G401.6 (cell line): ENCODE measurements at regions not wholly inside any gene's neighbourhood (a gene's known extent, or its start where the extent isn't known, plus 50 kb on each side); places are given as distances from the start of the nearest gene placed in this dataset.
"Not testable (repeated sequence)": the region's sequence is repeated elsewhere in the genome, so short reads cannot be mapped to it uniquely, and the experiment has no call there.

Experiments
- FAIRE-seq: peaks from 2 replicates; lab custom pipeline; 2012; peaks lifted over from hg19 to GRCh38; lab: Jason Lieb, UNC

DNA sequence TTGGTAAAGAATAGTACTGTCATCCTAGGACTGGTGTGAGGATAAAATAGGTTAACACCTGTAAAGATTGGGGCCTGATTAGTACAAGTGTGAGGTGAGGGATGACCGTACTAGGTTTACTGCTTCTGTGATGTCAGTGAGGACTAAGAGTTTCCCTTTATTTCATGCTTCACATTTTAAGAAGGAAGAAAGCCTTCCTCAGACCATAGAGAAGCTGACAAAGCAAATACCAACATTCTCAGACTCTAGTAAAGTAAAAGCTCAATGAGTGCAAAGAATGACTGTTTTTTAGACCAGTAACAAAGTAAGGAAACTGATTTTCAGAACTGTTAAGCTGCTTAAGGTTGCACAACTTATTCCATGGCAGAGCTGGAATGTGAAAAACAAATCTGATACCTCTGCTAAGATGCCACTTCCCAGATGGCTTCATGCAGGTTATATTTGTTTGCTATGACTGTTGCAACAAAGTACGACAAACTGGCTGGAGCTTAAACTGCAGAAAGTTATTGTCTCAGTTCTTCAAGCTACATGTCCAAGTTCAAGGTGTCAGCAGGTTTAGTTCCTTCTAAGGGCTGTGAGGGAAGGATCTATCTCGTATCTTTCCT, 354.9 kb downstream of the RSL24D1 start:
- FAIRE-seq: no peak

DNA sequence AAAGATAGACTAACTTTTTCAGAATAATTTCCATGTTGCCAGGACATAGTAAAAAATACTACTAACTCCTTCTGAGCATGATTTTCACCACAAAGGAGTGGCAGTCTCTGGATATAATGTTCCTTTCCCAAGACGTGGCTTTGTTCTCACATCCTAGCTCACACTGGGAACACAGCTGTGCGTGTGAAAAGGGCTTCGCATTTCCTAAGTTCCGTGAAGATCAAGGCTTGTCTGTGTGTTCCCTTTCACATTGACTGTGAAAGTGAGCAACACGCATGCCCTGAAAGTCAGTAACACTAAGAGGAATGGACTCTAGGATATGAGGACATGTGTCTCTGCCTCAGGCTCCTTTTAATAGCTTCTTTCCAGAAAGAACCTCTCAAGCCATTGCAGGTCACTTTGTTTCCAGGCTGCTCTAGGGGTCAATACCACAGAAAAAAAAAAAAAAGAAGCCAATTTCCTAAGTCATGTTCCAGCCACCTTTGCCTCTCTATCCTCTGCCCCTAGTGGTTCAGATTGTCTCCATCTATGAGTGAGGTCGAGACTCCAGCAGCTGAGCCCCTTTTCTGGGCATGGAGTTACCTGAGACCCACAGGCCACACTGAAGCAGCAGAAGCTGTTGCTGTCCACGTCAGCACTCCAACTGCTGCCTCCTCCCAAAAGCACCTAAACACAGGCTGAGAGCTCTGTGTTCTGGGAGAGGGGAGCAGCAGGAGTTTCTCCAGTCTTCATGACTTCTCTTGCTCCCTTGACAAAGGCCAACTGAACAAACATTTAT, 355.9 kb downstream of the RSL24D1 start:
- no peak for FAIRE-seq

DNA sequence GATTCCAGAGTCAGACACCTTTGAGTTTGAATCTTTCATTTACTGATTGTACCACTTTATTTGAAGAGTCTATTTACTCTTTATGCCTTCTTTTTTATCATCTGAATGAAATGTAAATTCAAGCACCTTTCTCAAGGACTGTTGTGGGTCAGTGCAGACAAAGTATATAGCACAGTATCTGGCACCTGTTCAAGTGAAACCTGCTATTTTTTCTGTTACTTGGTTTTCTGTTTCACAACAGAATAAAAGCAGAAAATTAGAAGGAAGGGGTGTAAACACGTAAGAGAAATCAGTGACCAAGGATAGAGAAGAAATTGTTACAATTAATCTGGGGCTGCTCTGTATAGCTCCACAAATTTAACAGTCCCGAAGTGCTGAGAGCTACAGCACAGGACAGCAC, 357.4 kb downstream of the RSL24D1 start:
- no peak for FAIRE-seq

DNA sequence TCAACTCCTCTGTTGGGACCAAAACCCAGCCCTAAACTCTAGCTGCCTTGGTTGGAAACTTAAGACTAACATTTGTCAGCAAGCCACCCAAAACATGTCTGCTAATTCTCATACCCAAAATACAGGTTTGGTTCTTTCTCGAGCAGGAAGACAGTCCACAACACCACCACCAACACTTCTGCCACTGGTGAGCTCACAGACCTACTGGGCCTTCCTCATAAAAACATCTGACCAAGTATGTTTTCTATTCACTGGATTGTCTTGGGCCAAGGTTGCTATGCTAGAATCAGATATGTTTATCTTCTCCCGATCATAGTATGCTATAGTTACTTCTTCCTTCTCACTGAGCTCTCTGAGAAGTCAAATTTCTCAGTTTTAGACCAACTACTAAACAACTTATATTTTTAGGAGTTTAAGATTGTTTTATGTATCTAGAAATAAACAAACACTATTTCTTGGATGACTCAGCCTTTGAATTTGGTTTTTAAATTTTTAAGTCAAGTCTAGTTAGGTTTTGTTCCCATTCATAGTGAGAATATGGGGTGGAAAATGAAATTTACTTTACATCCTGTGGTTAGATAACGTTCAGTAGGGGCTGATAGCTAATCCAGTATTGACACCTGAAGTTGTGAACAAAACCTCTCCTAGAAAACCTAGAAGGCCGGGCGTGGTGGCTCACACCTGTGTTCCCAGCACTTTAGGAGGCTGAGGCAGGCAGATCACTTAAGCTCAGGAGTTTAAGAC, 360.5 kb downstream of the RSL24D1 start:
- FAIRE-seq: no peak

DNA sequence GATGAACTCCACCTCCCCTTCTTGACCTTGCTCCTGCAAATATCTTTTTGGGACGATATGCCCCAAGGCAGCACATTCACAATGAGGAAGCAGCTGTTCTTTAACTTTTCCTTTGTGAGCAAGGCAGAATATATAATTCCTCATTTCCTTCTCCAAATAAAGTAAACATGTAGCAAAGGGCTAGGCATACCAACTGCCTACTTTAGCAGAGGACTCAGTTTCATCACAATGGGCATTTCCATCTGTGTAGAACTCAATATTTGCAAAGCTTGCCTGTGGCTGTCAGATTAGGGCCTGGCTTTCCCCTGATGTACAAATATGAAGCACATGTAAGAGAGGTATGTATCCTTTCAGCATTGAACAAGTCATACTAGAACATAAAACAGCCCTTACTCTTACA, 366.9 kb downstream of the RSL24D1 start:
- FAIRE-seq: no peak

DNA sequence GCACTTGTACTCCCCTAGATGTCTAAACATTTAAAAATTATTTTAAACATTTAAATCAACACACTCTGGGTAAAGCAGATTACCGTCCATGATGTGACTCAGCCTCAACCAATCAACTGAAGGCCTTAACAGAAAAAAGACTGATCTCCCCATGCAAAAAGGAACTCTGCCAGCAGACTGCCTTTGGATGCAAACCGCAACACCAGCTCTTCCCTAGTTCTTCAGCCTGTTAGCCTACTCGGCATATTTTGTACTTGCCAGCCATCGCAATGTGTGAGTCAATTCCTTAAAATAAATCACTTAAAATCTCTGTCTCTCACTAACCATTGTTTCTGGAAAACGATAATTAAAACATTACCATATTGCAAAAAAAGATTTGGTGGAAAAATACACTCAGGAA, 375.9 kb downstream of the RSL24D1 start:
- FAIRE-seq: no peak

DNA sequence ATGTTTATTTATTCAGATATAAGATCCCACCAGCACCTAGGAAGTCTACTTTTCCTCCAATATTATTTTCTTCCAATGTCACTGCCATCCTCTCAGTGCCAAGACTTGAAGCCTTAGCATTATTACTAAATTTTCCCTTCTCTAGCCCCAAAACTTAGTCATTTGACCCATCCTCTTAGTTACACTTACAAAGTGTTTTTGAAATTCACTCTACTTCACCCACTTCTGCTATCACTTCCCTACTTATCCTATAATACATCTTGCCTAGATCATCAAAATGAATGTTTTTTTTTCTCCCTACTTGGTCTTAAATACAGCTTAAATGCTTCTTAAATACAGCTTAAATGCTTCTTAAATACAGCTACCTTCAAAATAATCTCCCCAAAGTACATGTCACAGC, 376.6 kb downstream of the RSL24D1 start:
- no peak for FAIRE-seq

DNA sequence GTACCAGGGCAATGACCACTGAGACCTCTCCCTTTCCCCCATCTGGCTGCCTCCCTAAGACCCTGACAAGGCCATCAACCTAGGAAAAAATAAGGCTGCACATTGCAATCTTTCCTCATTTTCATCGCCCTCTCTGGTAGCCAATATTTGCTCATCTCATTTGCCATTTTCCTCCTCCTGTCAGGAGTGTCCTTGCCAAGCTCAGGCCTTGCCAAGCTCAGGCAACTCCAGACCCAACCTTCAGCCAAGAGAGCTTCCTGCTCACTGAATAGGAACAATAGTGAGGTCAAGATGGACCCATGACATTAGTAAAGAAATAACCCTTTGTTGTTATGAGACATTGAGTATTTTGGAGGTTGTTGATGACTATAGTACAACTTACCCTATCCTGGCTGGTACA, 380.3 kb downstream of the RSL24D1 start:
- FAIRE-seq: no peak

DNA sequence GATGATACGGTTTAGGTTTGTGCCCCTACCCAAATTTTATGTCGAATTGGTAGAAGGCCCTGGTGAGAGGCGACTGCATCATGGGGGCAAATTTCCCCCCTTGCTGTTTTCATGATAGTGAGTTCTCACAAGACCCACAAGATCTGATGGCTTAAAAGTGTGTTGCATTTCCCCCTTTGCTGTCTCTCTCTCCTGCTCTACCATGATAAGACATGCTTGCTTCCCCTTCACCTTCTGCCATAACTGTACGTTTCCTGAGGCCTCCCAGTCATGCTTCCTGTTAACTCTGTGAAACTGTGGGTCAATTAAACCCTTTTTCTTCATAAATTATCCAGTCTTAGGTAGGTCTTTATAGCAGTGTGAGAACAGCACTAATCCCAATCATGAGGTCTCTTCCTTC, 381.2 kb downstream of the RSL24D1 start:
- FAIRE-seq: no peak

DNA sequence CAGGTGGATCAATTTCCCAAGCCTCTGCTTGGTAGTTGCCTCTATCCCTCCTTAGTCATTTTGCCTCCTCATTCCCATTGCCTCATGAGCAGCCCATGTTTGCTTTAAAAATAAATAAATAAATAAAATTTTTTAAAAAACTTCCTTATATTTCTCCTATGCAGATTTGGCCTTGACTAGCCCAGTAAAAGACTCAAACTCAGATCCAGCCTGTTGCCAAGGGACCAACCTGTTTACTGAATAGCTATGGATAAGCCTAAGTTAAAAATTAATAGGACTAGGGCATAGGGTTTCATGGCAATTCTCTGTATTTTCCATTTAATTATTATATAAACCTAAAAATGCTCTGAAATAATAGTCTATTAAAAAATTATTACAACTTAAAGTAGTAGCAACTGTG, 384.4 kb downstream of the RSL24D1 start:
- FAIRE-seq: no peak

DNA sequence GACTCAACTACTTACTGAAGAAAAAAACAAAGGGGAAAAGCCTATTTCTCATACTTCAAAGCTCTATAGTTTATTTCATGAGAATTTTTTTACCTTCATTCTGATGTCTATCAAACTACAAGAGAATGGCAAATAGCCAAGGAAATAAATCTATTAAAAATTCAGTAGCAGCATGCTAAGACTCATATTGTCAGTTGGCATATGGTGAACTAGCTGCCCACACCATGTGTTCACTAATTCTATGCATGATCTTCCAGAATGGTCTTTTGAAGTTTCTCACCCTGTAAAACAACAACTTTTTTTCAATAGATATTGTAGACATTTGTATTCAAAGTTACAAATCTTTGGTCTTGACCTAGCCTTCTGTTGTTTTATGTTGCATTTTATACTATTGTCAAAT, 386.2 kb downstream of the RSL24D1 start:
- no peak for FAIRE-seq

DNA sequence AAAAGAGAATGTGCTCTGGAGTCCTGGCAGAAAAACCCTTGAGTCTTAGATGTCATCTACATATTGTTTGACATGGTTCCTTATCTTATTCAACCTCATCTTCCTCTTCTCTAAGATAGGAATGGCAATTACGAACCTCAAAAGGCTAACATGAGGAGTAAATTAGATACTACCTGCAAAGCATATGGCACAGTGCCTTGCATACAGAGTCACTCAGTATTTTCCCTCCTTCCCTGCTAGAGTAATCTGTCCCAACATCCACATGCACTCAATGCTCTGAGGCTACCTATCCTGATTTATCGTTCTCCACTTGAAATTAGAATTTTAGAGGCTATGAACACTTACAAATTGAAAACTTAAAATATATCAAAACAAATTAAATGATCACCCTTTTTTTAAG, 386.7 kb downstream of the RSL24D1 start:
- no peak for FAIRE-seq

DNA sequence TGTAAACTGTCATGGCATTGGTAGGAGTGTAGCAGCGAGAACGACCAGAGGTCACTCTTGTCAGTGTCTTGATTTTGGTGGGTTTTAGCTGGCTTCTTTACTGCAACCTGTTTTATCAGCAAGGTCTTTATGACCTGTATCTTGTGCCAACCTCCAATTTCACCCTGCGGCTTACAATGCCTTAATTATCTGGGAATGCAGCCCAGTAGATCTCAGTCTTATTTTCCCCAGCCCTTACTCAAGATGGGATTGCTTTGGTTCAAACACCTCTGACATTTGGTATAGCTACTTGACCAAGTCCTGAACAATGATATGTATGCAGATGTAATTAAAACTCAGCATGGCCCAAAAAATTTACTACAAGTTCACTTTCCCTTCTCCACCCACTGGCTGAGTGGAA, 388.4 kb downstream of the RSL24D1 start:
- no peak for FAIRE-seq

DNA sequence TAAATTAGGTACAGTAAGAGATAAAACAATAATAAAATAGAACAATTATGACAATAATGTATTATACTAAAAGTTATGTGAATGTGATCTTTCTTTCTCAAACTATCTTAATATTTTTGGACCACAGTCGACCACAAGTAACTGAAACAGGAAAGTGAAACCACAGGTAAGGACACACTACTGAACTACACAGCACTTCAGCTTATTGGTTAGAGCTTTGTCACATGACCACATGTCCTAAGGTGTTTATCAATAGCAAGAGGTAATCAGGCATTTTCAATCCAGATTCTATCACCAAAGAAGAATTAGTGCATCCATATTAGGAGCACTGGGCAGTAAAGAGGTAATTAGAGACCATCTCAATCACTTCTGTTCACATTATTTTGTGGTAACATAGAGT, 392.8 kb downstream of the RSL24D1 start:
- no peak for FAIRE-seq

DNA sequence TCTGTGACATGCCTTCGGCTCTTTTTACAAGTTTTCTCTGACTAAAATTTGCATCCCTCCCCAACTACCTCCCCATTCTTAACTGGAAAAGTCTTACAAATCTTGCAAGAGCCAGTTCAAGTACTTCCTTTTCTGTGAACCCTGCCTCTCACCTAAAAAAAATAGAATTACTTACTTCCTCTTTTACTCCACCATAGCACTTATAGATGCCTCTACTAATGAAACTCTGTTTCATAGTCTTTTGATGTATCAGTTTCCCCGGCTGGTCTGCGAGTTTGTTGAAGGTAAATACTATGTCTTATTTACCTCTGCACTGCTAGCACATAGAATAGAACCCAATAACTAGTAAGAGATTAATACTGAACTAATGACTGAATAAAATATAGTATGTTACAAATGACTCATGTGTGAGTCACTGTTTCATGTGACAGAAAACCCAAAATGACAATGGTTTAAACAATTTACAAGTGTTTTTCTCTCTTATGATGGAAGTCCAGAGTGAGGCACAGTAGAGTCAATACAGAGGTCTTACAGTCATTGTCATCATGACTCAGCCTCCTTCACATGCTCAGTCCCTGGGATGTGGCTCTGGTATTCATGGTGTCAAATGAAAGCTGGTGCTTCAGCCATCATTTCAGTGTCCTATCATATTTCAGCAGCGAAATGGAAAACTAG, 393.5 kb downstream of the RSL24D1 start:
- no peak for FAIRE-seq

DNA sequence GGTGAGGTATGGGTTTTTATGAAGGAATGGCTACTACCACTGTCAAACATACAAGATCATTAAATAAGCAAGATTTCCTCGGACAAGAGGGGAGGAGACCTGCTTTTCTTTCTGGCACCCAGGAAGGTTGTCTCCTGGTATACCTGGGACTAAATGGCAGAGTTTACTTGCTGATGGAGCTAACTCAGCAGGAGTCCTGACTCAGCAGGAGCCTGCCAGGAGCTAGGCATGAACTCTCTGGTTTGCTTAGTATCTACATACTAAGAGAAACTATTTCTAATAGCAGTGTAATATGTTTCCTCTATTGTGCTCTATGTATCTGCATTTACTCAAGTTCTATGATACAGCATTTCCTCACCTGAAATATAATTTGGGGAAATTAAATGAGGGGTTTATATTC, 404.2 kb downstream of the RSL24D1 start:
- no peak for FAIRE-seq

DNA sequence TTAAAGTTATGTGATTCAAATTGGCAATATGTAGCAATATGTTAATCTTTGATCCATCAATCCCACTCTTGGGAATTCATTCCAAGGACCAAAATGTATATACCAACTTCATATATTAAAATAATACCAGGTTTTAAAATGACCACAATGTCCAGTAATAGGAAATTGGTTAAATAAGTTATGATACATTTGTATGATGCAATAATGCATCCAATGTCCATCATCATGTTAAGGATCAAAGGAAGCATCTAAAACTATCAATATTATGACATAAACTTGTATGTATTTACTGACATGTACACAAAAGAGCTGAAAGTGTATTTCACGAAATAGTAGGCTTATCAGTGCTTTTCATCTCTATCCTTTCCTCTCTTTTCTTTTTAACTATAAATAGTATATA, 406.0 kb downstream of the RSL24D1 start:
- FAIRE-seq: no peak

DNA sequence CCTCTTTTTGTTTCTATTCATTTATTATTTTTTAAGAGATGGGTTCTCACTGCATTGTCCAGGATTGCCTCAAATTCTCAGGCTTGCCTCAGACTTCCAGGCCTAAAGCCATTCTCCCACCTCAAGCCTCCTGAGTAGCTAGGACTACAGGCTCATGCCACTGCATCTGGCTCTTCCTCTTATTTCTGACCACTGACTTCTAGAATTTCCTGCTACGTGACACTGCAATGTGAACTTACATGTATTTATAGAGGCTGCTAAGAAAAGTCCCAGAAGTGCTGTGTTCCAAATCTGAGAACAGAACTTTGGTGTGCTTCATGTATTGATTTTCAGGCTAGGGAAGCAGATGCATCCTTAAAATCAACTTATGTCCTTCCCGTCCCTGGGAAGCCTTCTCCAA, 407.4 kb downstream of the RSL24D1 start:
- no peak for FAIRE-seq

DNA sequence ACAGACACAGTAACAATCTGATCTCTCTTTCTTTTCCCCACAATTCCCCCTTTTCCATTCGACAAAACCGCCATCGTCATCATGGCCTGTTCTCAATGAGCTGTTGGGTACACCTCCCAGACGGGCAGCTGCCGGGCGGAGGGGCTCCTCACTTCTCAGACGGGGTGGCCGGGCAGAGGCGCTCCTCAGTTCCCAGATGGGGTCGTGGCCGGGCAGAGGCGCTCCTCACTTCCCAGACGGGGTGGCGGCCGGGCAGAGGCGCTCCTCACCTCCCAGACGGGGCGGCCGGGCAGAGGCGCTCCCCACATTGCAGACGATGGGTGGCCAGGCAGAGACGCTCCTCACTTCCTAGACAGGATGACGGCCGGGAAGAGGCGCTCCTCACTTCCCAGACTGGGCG, 415.5 kb downstream of the RSL24D1 start:
- not testable (repeated sequence) for FAIRE-seq

DNA sequence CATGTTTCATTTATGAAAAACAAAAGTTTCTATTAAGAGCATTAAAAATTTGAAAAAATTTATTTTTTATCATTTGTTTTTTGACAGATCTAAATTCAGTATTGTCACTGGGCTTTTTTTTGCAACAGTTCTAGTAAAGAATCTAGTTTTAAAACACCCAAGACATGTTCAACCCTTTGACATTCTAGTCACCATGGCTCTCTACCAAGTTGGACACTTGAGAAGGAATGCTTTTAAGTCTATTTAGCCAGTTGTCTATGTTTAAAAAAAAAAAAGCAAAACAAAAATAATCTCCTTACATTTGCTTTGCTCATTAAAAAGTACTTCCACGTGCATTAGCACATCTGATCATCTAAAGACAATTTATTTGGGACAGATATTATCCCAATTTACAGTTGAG, 417.5 kb downstream of the RSL24D1 start:
- FAIRE-seq: no peak

DNA sequence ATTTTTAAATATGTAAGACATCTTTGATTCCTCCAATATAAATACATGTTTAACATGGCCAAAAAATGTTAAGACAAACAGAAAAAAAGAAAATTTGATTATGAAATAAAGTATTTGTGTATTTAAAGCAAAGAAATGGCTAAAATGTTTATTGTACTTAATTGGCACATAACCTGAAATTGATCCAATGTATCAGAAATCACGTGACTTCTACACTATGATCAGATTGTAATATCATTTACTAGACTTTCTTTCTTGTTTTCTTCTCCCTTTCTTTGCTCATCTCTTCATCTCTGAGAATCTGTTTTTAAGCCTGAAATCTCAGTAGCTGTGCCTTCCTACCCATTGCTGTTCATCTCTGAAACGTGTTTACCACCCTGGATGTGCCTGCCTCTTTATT, 420.3 kb downstream of the RSL24D1 start:
- FAIRE-seq: no peak

DNA sequence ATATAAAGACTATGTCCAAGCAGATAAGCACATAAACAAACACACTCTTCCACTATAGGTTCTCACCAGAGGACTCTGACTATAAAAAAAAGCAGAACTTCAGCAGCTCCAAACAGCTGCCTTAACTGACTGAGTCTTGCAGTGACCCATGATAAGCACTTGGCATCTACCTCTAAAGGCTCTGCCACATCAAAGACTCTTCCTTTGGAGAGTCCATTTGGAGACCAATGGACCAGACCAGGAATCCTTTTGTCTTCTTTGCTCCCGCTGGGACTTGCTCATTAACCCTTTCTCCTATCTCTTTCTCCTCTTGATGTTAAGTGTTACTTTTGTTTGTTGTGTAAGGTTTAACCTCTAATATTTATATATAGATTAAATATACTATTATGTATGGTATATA, 424.1 kb downstream of the RSL24D1 start:
- no peak for FAIRE-seq

DNA sequence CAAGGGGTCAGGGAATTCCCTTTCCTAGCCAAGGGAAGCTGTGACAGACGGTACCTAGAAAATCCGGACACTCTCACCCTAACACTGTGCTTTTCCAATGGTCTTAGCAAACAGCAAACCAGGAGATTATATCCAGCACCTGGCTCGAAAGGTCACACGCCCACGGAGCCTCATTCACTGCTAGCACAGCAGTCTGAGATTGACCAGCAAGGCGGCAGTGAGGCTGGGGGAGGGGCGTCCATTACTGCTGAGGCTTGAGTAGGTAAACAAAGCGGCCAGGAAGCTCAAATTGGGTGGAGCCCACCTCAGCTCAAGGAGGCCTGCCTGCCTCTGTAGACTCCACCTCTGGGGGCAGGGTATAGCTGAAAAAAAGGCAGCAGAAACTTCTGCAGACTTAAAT, 447.3 kb downstream of the RSL24D1 start:
- FAIRE-seq: not testable (repeated sequence)
